SHP77 treated with DMSO at 0.1 percent for 48 hours (cell line): ENCODE measurements at regions not wholly inside any gene's neighbourhood (a gene's known extent, or its start where the extent isn't known, plus 50 kb on each side); places are given as distances from the start of the nearest gene placed in this dataset.
"Not testable (repeated sequence)": the region's sequence is repeated elsewhere in the genome, so short reads cannot be mapped to it uniquely, and the experiment has no call there.

Source experiments
- DNase-seq: peaks from one replicate; lab custom pipeline; 2025; lab: John Stamatoyannopoulos, UW

- no peak for DNase-seq
These were observed 215.2 kb upstream of the NOCT start for GRCh38 chr4:138800421-138800820.

- no peak for DNase-seq
These were observed 217.2 kb upstream of the NOCT start for GRCh38 chr4:138798404-138798803.

GRCh38 chr4:138797646-138798045, 217.9 kb upstream of the NOCT start:
- DNase-seq = no peak

GRCh38 chr4:138796761-138797160, 218.8 kb upstream of the NOCT start:
- no peak for DNase-seq

GRCh38 chr4:138790706-138791340, 224.8 kb upstream of the NOCT start:
- DNase-seq = no peak

GRCh38 chr4:138789796-138790195, 225.8 kb upstream of the NOCT start:
- no peak for DNase-seq

GRCh38 chr4:138788857-138789256, 226.7 kb upstream of the NOCT start:
- no peak for DNase-seq

- DNase-seq = no peak
These were observed 227.3 kb upstream of the NOCT start for GRCh38 chr4:138788267-138788790.

- DNase-seq = not testable (repeated sequence)
These were observed 235.8 kb upstream of the NOCT start for GRCh38 chr4:138779761-138780160.

GRCh38 chr4:138775890-138776289, 239.7 kb upstream of the NOCT start:
- no peak for DNase-seq

GRCh38 chr4:138775489-138775888, 240.1 kb upstream of the NOCT start:
- DNase-seq = no peak

- no peak for DNase-seq
These were observed 240.6 kb upstream of the NOCT start for GRCh38 chr4:138774940-138775339.

GRCh38 chr4:138774125-138774524, 241.5 kb upstream of the NOCT start:
- DNase-seq = not testable (repeated sequence)

GRCh38 chr4:138773321-138773720, 242.3 kb upstream of the NOCT start:
- DNase-seq = no peak

GRCh38 chr4:138772366-138772765, 243.2 kb upstream of the NOCT start:
- DNase-seq = no peak

GRCh38 chr4:138770818-138771217, 244.8 kb upstream of the NOCT start:
- no peak for DNase-seq

GRCh38 chr4:138766332-138766731, 249.2 kb upstream of the NOCT start:
- no peak for DNase-seq

GRCh38 chr4:138765442-138765841, 250.1 kb upstream of the NOCT start:
- no peak for DNase-seq

GRCh38 chr4:138761638-138762220, 253.9 kb upstream of the NOCT start:
- no peak for DNase-seq

- DNase-seq = no peak
These were observed 256.1 kb upstream of the NOCT start for GRCh38 chr4:138759554-138759902.

GRCh38 chr4:138758876-138759553, 256.6 kb upstream of the NOCT start:
- no peak for DNase-seq

GRCh38 chr4:138758196-138758595, 257.4 kb upstream of the NOCT start:
- DNase-seq = no peak

GRCh38 chr4:138757432-138757831, 258.1 kb upstream of the NOCT start:
- DNase-seq = no peak
